HepG2 (cell line): ENCODE measurements at regions not wholly inside any gene's neighbourhood (a gene's known extent, or its start where the extent isn't known, plus 50 kb on each side); places are given as distances from the start of the nearest gene placed in this dataset.

Source experiments
- ATAC-seq: fragments of 200-7000 bp; cut with Tn5 transposase; 3 replicates; pipeline ENCODE4 v1.9.1; 2020; ENCODE audit warnings: mild to moderate bottlenecking, moderate library complexity
- BruUV-seq: library from RNA; stranded (reverse); fragments of 400-500 nt; replicated peaks from 2 replicates; lab custom pipeline; 2021; lab: Mats Ljungman, UMichigan
- CTCF ChIA-PET: fragments of 300-600 bp; formaldehyde crosslinking; extraction: SDS; loops from one replicate; lab custom pipeline; 2021; ENCODE audit warnings: low total read pairs, inconsistent platforms, low intra/inter-chr PET ratio; lab: Yijun Ruan, JAX
- POLR2A ChIA-PET: fragments of 350-600 bp; sonication (Branson Sonifier 250); formaldehyde crosslinking; loops from one replicate; lab custom pipeline; 2020; ENCODE audit warnings: antibody characterized with exemption, inconsistent platforms; lab: Yijun Ruan, JAX
- DNase-seq: peaks from one replicate; pipeline ENCODE4 v3.0.0-alpha.2; 2015; ENCODE audit warnings: low spot score
- FAIRE-seq: peaks from 3 replicates; lab custom pipeline; 2011; peaks lifted over from hg19 to GRCh38; lab: Jason Lieb, UNC
- H2AFZ ChIP-seq: one replicate; pipeline ENCODE4 v1.6.1; 2011; ENCODE audit warnings: low read length, inconsistent platforms
- H3K27ac ChIP-seq: fragments of 300-600 bp; 3 replicates; pipeline ENCODE4 v1.8.0; 2011; ENCODE audit warnings: mixed run types, mild to moderate bottlenecking, mixed read lengths, low read length, inconsistent platforms; ENCODE audit not compliant: insufficient read depth; ENCODE audit errors: extremely low read length
- H3K27me3 ChIP-seq, 2 experiments: fragments of 200-600 bp in 1 of 2; 2 replicates in 1 of 2; 3 replicates in 1 of 2; pipeline versions ENCODE4 v1.6.0 to v1.8.0; 2011; ENCODE audit warnings: low read length in 2 of 2, mild to moderate bottlenecking in 2 of 2, moderate library complexity in 2 of 2, inconsistent platforms in 1 of 2; ENCODE audit not compliant: insufficient read depth in 2 of 2, control insufficient read depth in 1 of 2
- H3K36me3 ChIP-seq, 2 experiments: fragments of 200-600 bp in 1 of 2; replicated peaks in 1 of 2; 2 replicates in 1 of 2; 3 replicates in 1 of 2; pipeline versions ENCODE4 v1.5.1 to v1.8.0; 2011; ENCODE audit warnings: low read length in 2 of 2, inconsistent platforms in 1 of 2; ENCODE audit not compliant: insufficient read depth in 2 of 2, control insufficient read depth in 1 of 2
- H3K4me1 ChIP-seq: 2 replicates; pipeline ENCODE4 v1.5.1; 2012; ENCODE audit warnings: low read length, inconsistent platforms; ENCODE audit not compliant: insufficient read depth
- H3K4me2 ChIP-seq: 2 replicates; pipeline ENCODE4 v1.6.0; 2011; ENCODE audit warnings: low read depth, low read length, inconsistent platforms
- H3K4me3 ChIP-seq, 3 experiments: fragments of 200-600 bp in 1 of 3; sonication (generic), shearing (Covaris generic) in 1 of 3; replicated peaks in 1 of 3; 2 replicates each; pipeline ENCODE4 v1.5.1; 2011 to 2016; ENCODE audit warnings: low read length in 3 of 3, inconsistent platforms in 2 of 3, low read depth in 2 of 3, mild to moderate bottlenecking in 2 of 3, control low read depth in 1 of 3, mixed read lengths in 1 of 3; ENCODE audit not compliant: insufficient read depth in 1 of 3
- H3K79me2 ChIP-seq: one replicate; pipeline ENCODE4 v1.6.1; 2011; ENCODE audit warnings: low read length, inconsistent platforms; ENCODE audit not compliant: insufficient read depth
- H3K9ac ChIP-seq: 2 replicates; pipeline ENCODE4 v1.6.0; 2011; ENCODE audit warnings: mild to moderate bottlenecking, low read depth, low read length, inconsistent platforms; ENCODE audit not compliant: insufficient read depth
- H3K9me3 ChIP-seq: 2 replicates; pipeline ENCODE4 v1.5.1; 2012; ENCODE audit warnings: mild to moderate bottlenecking, low read length
- H4K20me1 ChIP-seq: 2 replicates; pipeline ENCODE4 v1.6.0; 2011; ENCODE audit warnings: inconsistent platforms, mild to moderate bottlenecking, low read length, moderate library complexity; ENCODE audit not compliant: insufficient read depth
- CENPT ChIP-seq: sonication (generic); formaldehyde crosslinking; IDR thresholded peaks from 2 replicates; pipeline ENCODE4 v1.8.0; 2022; ENCODE audit warnings: low read depth, mild to moderate bottlenecking, moderate library complexity, missing genetic modification reagents
- KAT7 ChIP-seq: IDR thresholded peaks from 2 replicates; pipeline ENCODE4 v1.6.1; 2018; ENCODE audit warnings: borderline replicate concordance, missing compliant biosample characterization
- WGBS: methylation state at CpG from one replicate; pipeline ENCODE4 v1.1.6; 2017; ENCODE audit warnings: low lambda C conversion rate; 5-methylcytosine and 5-hydroxymethylcytosine counted together
- in situ Hi-C: cut with HindIII; loops from 2 replicates; pipeline ENCODE4 v1.10.0; 2017; ENCODE audit warnings: low pct_unique_long_range_greater_than_20kb; ENCODE audit not compliant: extremely low pct_ligation_motif_present
- intact Hi-C: fragments of 100-400 bp; cut with micrococcal nuclease; formaldehyde crosslinking; loops from one replicate; pipeline ENCODE4 v1.10.0; 2022; ENCODE audit not compliant: unreplicated experiment
- TF ChIP-seq, protein P1 (sequence below): sonication (generic); formaldehyde crosslinking; IDR thresholded peaks from 2 replicates; pipeline ENCODE4 v1.5.1; 2020; ENCODE audit warnings: missing genetic modification reagents, mild to moderate bottlenecking, borderline replicate concordance

DNA sequence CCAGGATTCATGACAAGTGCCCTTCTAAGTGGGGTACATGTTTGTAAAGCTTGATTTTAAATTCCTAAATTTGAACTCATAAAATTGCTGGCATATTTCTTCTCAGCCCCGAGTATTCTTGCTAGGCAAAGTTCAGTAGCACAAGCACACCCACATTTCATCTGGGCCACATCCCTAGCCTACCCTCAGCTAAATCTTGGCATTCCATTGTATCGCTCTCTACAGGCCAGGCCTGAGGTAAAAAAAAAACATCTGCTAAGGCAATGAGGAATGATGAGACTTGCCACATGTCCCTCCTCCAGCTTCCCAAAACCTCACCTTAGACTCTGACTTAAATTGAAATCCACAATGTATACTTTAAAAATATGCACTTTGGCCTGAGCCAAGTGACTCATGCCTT lies 51.4 kb upstream of the VCX3B start:
- no TSS peak for BruUV-seq
- H3K27me3 ChIP-seq, result no peaks in the 10 kb centered on the region
- no peak for DNase-seq
- ChIA-PET POLR2A (no interaction called here), CTCF (no interaction called here)
- no peaks in the 10 kb centered on the region for H3K4me1 ChIP-seq
- H4K20me1 ChIP-seq, result no peaks in the 10 kb centered on the region
- no peaks in the 10 kb centered on the region for H3K36me3 ChIP-seq
- no peak overlapping the region for H3K9ac ChIP-seq
- no peak overlapping the region for H3K27ac ChIP-seq
- intact Hi-C loops (no loop called here), in situ Hi-C loops (no loop called here)
- TF ChIP-seq CENPT (CRISPR knock-in tag) (no peak), KAT7 (CRISPR knock-in tag) (no peak)
- TF ChIP-seq, protein P1, sequence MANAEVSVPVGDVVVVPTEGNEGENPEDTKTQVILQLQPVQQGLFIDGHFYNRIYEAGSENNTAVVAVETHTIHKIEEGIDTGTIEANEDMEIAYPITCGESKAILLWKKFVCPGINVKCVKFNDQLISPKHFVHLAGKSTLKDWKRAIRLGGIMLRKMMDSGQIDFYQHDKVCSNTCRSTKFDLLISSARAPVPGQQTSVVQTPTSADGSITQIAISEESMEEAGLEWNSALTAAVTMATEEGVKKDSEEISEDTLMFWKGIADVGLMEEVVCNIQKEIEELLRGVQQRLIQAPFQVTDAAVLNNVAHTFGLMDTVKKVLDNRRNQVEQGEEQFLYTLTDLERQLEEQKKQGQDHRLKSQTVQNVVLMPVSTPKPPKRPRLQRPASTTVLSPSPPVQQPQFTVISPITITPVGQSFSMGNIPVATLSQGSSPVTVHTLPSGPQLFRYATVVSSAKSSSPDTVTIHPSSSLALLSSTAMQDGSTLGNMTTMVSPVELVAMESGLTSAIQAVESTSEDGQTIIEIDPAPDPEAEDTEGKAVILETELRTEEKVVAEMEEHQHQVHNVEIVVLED (CRISPR knock-in tag), result no peak
- H3K9me3 ChIP-seq, result no peaks in the 10 kb centered on the region
- no peak for ATAC-seq
- no peak overlapping the region for H3K4me3 ChIP-seq
- H3K4me2 ChIP-seq, result no peak overlapping the region
- H3K79me2 ChIP-seq, result no peaks in the 10 kb centered on the region
- 50% methylated on average over 2 of the region's 2 CpGs for WGBS
- no peak for FAIRE-seq
- no peak overlapping the region for H2AFZ ChIP-seq
